ENCODE measurements at regions not wholly inside any gene's neighbourhood (a gene's known extent, or its start where the extent isn't known, plus 50 kb on each side); places are given as distances from the start of the nearest gene placed in this dataset.
A peak's percentile ranks its signal among the peaks of the same experiment; 100 is the strongest.

- no peak for TF ChIP-seq ZNF646 (CRISPR knock-in tag; IDR thresholded peaks at IDR 0.05)
- no peak for TF ChIP-seq MEIS2 (CRISPR knock-in tag; IDR thresholded peaks at IDR 0.05)
- TF ChIP-seq ZNF337 (CRISPR knock-in tag; IDR thresholded peaks at IDR 0.05; ENCODE audit: borderline replicate concordance, low read depth) = no peak
- TF ChIP-seq ZNF790 (CRISPR knock-in tag; IDR thresholded peaks at IDR 0.05; ENCODE audit: borderline replicate concordance) = no peak
- TF ChIP-seq ZNF496 (CRISPR knock-in tag; IDR thresholded peaks at IDR 0.05; ENCODE audit: insufficient replicate concordance) = no peak
Observed at GRCh38 chr12:24389394-24389793, 439.9 kb upstream of the SOX5 start (continued).

GRCh38 chr12:24387381-24387780 lies 437.9 kb upstream of the SOX5 start:
- FAIRE-seq = no peak
- CTCF ChIA-PET (ENCODE audit: low intra/inter-chr PET ratio, low total read pairs) = no interaction called here

More at GRCh38 chr12:24387381-24387780, 437.9 kb upstream of the SOX5 start:
- Histone ChIP-seq H3K9ac (ENCODE audit: insufficient read depth, low read depth, low read length) (no peak overlapping the region), H4K20me1 (ENCODE audit: insufficient read depth, low read length) (no peaks in the 10 kb centered on the region), H3K79me2 (ENCODE audit: insufficient read depth, low read length) (no peaks in the 10 kb centered on the region), H3K4me2 (ENCODE audit: low read depth, low read length) (no peak overlapping the region), H2AFZ (ENCODE audit: low read length) (no peak overlapping the region), H3K4me1 (ENCODE audit: insufficient read depth, low read length) (no peaks in the 10 kb centered on the region), H3K36me3 (replicated peaks in 1 of 2; ENCODE audit: control insufficient read depth in 1 of 2, insufficient read depth in 2 of 2, low read length in 2 of 2) (no peaks in the 10 kb centered on the region), H3K27me3 (ENCODE audit: control insufficient read depth in 1 of 2, insufficient read depth in 2 of 2, low read length in 2 of 2) (no peaks in the 10 kb centered on the region), H3K4me3 (replicated peaks in 1 of 3; ENCODE audit: insufficient read depth in 1 of 3, low read depth in 2 of 3, low read length in 3 of 3) (no peak overlapping the region), H3K9me3 (ENCODE audit: low read length) (no peaks in the 10 kb centered on the region), H3K27ac (ENCODE audit: extremely low read length, insufficient read depth, low read length) (no peak overlapping the region)
- 37% methylated on average over 3 of the region's 3 CpGs for WGBS (ENCODE audit: low lambda C conversion rate)
- TF ChIP-seq SP2 (CRISPR knock-in tag; IDR thresholded peaks at IDR 0.05) (no peak), MAFK (conservative IDR thresholded peaks at IDR 0.05 in 1 of 2, IDR thresholded peaks at IDR 0.05 in 1 of 2; ENCODE audit: low read length in 2 of 2) (peak in 1 of 2 experiments; percentile 29; a peak in 1 of 4 replicates)
- intact Hi-C loops (cut with micrococcal nuclease; ENCODE audit: unreplicated experiment) (no loop called here), in situ Hi-C loops (cut with HindIII; ENCODE audit: extremely low pct_ligation_motif_present, low pct_unique_long_range_greater_than_20kb) (no loop called here)
- POLR2A ChIA-PET = no interaction called here
- ATAC-seq = no peak
- no peak for DNase-seq (ENCODE audit: low spot score)
- BruUV-seq (replicated peaks) = no TSS peak

Measured in HepG2 (cell line).